ENCODE measurements at regions not wholly inside any gene's neighbourhood (a gene's known extent, or its start where the extent isn't known, plus 50 kb on each side); places are given as distances from the start of the nearest gene placed in this dataset.

DNA sequence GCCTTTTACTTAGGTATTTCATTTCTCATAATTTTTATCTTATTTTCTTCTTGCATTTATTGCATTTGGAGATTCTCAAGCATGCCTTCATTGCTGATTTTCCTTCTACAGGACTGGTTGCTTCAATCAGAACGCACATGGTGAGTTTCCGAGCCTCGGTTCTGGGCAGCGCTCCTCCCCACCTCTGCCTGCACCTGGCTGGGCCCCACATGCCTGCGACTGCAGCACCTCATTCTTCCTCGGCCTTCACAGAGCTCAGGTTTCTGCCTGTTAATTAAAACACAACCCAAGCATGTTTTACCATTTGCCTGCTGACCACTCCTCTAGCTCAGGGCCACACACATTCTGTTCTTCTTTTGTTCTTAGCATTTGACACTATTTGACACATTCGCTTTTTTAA lies 398.8 kb downstream of the GALR1 start:
- Histone ChIP-seq H3K9ac (ENCODE audit: insufficient read depth, low read length) (no peak overlapping the region), H3K4me1 (ENCODE audit: control insufficient read depth, extremely low read depth, insufficient read depth, low read length) (no peaks in the 10 kb centered on the region), H3K27ac (ENCODE audit: insufficient read depth, low read length) (no peak overlapping the region), H2AFZ (ENCODE audit: low read length) (no peak overlapping the region), H3K4me2 (ENCODE audit: extremely low read depth, insufficient read depth, low read length) (no peak overlapping the region), H4K20me1 (ENCODE audit: control insufficient read depth, extremely low read depth, insufficient read depth, low read length) (no peaks in the 10 kb centered on the region), H3K4me3 (replicated peaks in 1 of 4; ENCODE audit: control extremely low read depth in 1 of 4, insufficient read depth in 1 of 4, low read depth in 3 of 4, low read length in 4 of 4) (no peak overlapping the region), H3K79me2 (ENCODE audit: control insufficient read depth, insufficient read depth, low read length) (no peaks in the 10 kb centered on the region), H3K36me3 (ENCODE audit: control insufficient read depth, insufficient read depth, low read length) (no peaks in the 10 kb centered on the region), H3K9me3 (ENCODE audit: control insufficient read depth, insufficient read depth, low read depth, low read length) (no peaks in the 10 kb centered on the region), H3K27me3 (ENCODE audit: control insufficient read depth, insufficient read depth, low read length) (no peaks in the 10 kb centered on the region)
- no peak for DNase-seq (ENCODE audit: low read depth in 2 of 2)
- no peak for TF ChIP-seq EZH2 (IDR thresholded peaks at IDR 0.05; ENCODE audit: low read length, missing control alignments)
- TF ChIP-seq, protein P1, sequence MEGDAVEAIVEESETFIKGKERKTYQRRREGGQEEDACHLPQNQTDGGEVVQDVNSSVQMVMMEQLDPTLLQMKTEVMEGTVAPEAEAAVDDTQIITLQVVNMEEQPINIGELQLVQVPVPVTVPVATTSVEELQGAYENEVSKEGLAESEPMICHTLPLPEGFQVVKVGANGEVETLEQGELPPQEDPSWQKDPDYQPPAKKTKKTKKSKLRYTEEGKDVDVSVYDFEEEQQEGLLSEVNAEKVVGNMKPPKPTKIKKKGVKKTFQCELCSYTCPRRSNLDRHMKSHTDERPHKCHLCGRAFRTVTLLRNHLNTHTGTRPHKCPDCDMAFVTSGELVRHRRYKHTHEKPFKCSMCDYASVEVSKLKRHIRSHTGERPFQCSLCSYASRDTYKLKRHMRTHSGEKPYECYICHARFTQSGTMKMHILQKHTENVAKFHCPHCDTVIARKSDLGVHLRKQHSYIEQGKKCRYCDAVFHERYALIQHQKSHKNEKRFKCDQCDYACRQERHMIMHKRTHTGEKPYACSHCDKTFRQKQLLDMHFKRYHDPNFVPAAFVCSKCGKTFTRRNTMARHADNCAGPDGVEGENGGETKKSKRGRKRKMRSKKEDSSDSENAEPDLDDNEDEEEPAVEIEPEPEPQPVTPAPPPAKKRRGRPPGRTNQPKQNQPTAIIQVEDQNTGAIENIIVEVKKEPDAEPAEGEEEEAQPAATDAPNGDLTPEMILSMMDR (conservative IDR thresholded peaks at IDR 0.05 in 1 of 2, IDR thresholded peaks at IDR 0.05 in 1 of 2; ENCODE audit: low read depth in 1 of 2, low read length in 2 of 2): no peak

DNA sequence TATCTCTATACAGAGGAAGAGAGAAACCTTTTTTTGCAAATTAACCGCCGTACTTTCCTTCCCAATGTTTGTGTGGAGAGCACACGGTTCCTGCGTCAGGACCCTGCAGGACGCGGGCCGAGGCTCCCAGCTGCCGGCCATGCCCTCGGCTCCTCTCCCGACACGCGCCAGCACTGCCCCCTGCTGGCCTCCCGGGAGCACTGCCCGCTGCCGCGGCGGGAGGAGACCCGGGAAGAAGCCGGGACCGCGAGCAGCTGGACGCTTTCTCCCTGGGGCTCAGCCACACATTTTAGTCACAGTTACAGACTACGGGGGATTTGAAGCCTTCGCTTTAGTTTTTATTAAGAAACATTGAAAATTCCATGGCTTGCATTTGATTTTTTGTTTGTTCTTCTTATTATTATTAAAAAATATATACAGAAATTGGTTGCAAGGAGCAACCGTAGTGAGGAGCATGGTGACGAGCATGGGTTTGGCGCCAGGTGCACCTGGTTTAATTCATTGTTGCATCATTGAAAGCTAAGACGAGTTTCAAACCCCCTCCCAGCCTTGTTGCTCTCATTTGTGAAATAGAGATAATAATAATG lies 401.2 kb downstream of the GALR1 start:
- no peaks in the 10 kb centered on the region for H3K4me1 ChIP-seq (ENCODE audit: control insufficient read depth, extremely low read depth, insufficient read depth, low read length)
- DNase-seq (ENCODE audit: low read depth in 2 of 2): peak; percentile 7 to 8
- no peaks in the 10 kb centered on the region for H3K36me3 ChIP-seq (ENCODE audit: control insufficient read depth, insufficient read depth, low read length)
- H3K9me3 ChIP-seq (ENCODE audit: control insufficient read depth, insufficient read depth, low read depth, low read length): no peaks in the 10 kb centered on the region
- H3K9ac ChIP-seq (ENCODE audit: insufficient read depth, low read length): no peak overlapping the region
- no peak for TF ChIP-seq EZH2 (IDR thresholded peaks at IDR 0.05; ENCODE audit: low read length, missing control alignments)
- TF ChIP-seq, protein P1 (conservative IDR thresholded peaks at IDR 0.05 in 1 of 2, IDR thresholded peaks at IDR 0.05 in 1 of 2; ENCODE audit: low read depth in 1 of 2, low read length in 2 of 2): peak; percentile 20 to 46
- H3K4me3 ChIP-seq (replicated peaks in 1 of 4; ENCODE audit: control extremely low read depth in 1 of 4, insufficient read depth in 1 of 4, low read depth in 3 of 4, low read length in 4 of 4): no peak overlapping the region
- no peak overlapping the region for H2AFZ ChIP-seq (ENCODE audit: low read length)
- H3K79me2 ChIP-seq (ENCODE audit: control insufficient read depth, insufficient read depth, low read length): no peaks in the 10 kb centered on the region
- H4K20me1 ChIP-seq (ENCODE audit: control insufficient read depth, extremely low read depth, insufficient read depth, low read length): no peaks in the 10 kb centered on the region
- no peak overlapping the region for H3K4me2 ChIP-seq (ENCODE audit: extremely low read depth, insufficient read depth, low read length)
- H3K27me3 ChIP-seq (ENCODE audit: control insufficient read depth, insufficient read depth, low read length): no peaks in the 10 kb centered on the region
- no peak overlapping the region for H3K27ac ChIP-seq (ENCODE audit: insufficient read depth, low read length)

DNA sequence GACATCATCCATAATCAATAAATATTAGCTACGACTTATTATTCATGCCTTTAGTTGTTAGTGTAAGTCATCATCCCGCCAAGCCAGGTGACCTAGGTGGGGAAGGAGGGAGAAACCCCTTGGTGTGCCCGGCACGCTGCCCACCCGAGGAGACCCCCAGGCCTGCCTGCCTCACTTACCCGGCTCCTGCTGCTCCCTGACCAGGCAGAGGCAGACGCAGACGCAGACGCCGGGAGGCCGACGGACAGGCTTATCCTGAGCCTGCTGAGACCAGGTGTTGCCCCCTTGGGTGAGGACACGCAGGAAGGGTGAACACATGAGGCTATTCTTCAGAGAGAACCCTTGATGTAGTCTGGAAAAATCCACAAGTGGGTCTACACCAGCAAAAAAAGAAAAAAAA lies 401.8 kb downstream of the GALR1 start:
- H3K27ac ChIP-seq (ENCODE audit: insufficient read depth, low read length): no peak overlapping the region
- no peaks in the 10 kb centered on the region for H3K27me3 ChIP-seq (ENCODE audit: control insufficient read depth, insufficient read depth, low read length)
- no peak for DNase-seq (ENCODE audit: low read depth in 2 of 2)
- no peaks in the 10 kb centered on the region for H3K9me3 ChIP-seq (ENCODE audit: control insufficient read depth, insufficient read depth, low read depth, low read length)
- H3K4me2 ChIP-seq (ENCODE audit: extremely low read depth, insufficient read depth, low read length): no peak overlapping the region
- H4K20me1 ChIP-seq (ENCODE audit: control insufficient read depth, extremely low read depth, insufficient read depth, low read length): no peaks in the 10 kb centered on the region
- H3K4me1 ChIP-seq (ENCODE audit: control insufficient read depth, extremely low read depth, insufficient read depth, low read length): no peaks in the 10 kb centered on the region
- H3K36me3 ChIP-seq (ENCODE audit: control insufficient read depth, insufficient read depth, low read length): no peaks in the 10 kb centered on the region
- no peak overlapping the region for H3K9ac ChIP-seq (ENCODE audit: insufficient read depth, low read length)
- no peak for TF ChIP-seq EZH2 (IDR thresholded peaks at IDR 0.05; ENCODE audit: low read length, missing control alignments)
- TF ChIP-seq, protein P1 (conservative IDR thresholded peaks at IDR 0.05 in 1 of 2, IDR thresholded peaks at IDR 0.05 in 1 of 2; ENCODE audit: low read depth in 1 of 2, low read length in 2 of 2): no peak
- H2AFZ ChIP-seq (ENCODE audit: low read length): no peak overlapping the region
- H3K79me2 ChIP-seq (ENCODE audit: control insufficient read depth, insufficient read depth, low read length): no peaks in the 10 kb centered on the region
- H3K4me3 ChIP-seq (replicated peaks in 1 of 4; ENCODE audit: control extremely low read depth in 1 of 4, insufficient read depth in 1 of 4, low read depth in 3 of 4, low read length in 4 of 4): no peak overlapping the region

All from fibroblast of lung (primary cell).